ENCODE measurements at regions not wholly inside any gene's neighbourhood (a gene's known extent, or its start where the extent isn't known, plus 50 kb on each side); places are given as distances from the start of the nearest gene placed in this dataset.

DNA sequence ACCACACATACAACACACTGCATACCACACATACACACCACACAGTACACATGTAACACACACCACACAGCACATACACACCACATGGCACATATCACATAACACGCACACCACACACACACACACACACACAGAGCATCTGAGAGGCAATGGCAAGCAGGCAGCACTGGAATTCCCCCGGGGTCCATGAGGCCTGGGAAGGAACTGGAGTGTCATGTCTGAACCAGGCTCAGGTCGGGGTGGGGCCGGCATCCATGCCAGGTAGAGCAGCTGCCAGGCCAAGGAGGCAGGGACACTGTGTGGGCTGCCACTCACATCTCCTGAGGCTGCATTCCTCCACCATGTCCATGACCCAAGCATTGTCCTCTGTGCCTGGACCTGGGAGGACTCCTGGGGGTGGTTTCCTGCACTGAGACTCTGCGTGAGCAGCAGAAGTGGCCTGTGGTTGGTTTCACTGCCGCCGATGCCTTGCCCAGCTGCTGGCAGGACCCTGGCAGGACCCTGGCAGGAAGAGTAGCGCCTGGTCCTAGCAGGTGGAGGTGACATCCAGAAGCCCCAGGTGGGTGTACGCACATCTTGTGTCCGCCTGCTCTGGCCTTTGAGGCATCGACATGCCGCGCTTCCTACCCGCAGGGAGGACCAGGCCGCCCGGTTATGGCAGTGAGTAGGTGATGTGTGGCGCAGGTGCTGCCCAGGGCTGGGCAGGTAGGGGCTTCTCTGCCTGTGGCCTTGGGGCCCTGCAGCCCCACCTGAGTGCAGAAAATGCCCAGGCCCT is 1280.4 kb downstream of the TBC1D22A start:
- Histone ChIP-seq H3K4me1 (ENCODE audit: low read depth) (no peaks in the 10 kb centered on the region), H3K27me3 (no peaks in the 10 kb centered on the region), H3K36me3 (no peaks in the 10 kb centered on the region), H3K27ac (no peak overlapping the region), H3K4me3 (no peak overlapping the region), H3K9me3 (ENCODE audit: low read depth) (no peaks in the 10 kb centered on the region)
- no peak for DNase-seq (ENCODE audit: low read depth in 1 of 2, low spot score in 1 of 2)
- TF ChIP-seq, protein P1, sequence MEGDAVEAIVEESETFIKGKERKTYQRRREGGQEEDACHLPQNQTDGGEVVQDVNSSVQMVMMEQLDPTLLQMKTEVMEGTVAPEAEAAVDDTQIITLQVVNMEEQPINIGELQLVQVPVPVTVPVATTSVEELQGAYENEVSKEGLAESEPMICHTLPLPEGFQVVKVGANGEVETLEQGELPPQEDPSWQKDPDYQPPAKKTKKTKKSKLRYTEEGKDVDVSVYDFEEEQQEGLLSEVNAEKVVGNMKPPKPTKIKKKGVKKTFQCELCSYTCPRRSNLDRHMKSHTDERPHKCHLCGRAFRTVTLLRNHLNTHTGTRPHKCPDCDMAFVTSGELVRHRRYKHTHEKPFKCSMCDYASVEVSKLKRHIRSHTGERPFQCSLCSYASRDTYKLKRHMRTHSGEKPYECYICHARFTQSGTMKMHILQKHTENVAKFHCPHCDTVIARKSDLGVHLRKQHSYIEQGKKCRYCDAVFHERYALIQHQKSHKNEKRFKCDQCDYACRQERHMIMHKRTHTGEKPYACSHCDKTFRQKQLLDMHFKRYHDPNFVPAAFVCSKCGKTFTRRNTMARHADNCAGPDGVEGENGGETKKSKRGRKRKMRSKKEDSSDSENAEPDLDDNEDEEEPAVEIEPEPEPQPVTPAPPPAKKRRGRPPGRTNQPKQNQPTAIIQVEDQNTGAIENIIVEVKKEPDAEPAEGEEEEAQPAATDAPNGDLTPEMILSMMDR (IDR thresholded peaks at IDR 0.05; ENCODE audit: low read depth, low read length) = no peak

DNA sequence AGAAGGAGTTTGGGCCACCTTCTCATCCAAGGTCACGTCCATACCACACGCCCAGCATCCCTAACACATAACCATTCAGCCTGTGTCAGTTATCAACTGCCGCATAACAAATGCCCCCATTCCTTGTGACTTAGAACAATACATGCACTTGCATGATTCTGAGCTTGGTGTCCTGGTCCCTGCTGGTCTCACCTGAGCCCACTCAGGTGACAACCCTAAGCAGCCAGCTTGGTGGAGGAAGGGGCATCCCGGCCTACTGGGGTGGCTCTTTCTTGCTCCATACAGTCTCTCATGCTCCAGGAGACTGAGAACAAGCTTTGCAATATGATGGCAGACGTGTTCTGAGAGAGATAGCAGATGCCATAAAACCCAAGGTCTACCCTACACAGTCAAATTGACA is 1276.9 kb downstream of the TBC1D22A start:
- TF ChIP-seq, protein P1 (IDR thresholded peaks at IDR 0.05; ENCODE audit: low read depth, low read length) = no peak
- Histone ChIP-seq H3K4me3 (no peak overlapping the region), H3K27me3 (no peaks in the 10 kb centered on the region), H3K9me3 (ENCODE audit: low read depth) (no peaks in the 10 kb centered on the region), H3K4me1 (ENCODE audit: low read depth) (no peaks in the 10 kb centered on the region), H3K36me3 (no peaks in the 10 kb centered on the region), H3K27ac (no peak overlapping the region)
- no peak for DNase-seq (ENCODE audit: low read depth in 1 of 2, low spot score in 1 of 2)

GRCh38 chr22:48037618-48038017 is 1275.2 kb downstream of the TBC1D22A start:
- H3K36me3 ChIP-seq = no peaks in the 10 kb centered on the region
- no peak overlapping the region for H3K4me3 ChIP-seq
- no peak for DNase-seq (ENCODE audit: low read depth in 1 of 2, low spot score in 1 of 2)
- TF ChIP-seq, protein P1 (IDR thresholded peaks at IDR 0.05; ENCODE audit: low read depth, low read length) = no peak
- peaks cover 3% of the 10 kb centered on the region for H3K9me3 ChIP-seq (ENCODE audit: low read depth)
- no peak overlapping the region for H3K27ac ChIP-seq
- H3K27me3 ChIP-seq = no peaks in the 10 kb centered on the region
- no peaks in the 10 kb centered on the region for H3K4me1 ChIP-seq (ENCODE audit: low read depth)

- no peaks in the 10 kb centered on the region for H3K36me3 ChIP-seq
- TF ChIP-seq, protein P1 (IDR thresholded peaks at IDR 0.05; ENCODE audit: low read depth, low read length) = no peak
- DNase-seq (ENCODE audit: low read depth in 1 of 2, low spot score in 1 of 2) = no peak
Measured at GRCh38 chr22:48035897-48036296, 1273.4 kb downstream of the TBC1D22A start.

GRCh38 chr22:48031589-48031988 is 1269.1 kb downstream of the TBC1D22A start:
- H3K4me3 ChIP-seq = no peak overlapping the region
- no peak overlapping the region for H3K27ac ChIP-seq
- no peaks in the 10 kb centered on the region for H3K36me3 ChIP-seq
- TF ChIP-seq, protein P1 (IDR thresholded peaks at IDR 0.05; ENCODE audit: low read depth, low read length) = no peak
- no peaks in the 10 kb centered on the region for H3K4me1 ChIP-seq (ENCODE audit: low read depth)
- peaks cover 3% of the 10 kb centered on the region for H3K9me3 ChIP-seq (ENCODE audit: low read depth)
- no peak for DNase-seq (ENCODE audit: low read depth in 1 of 2, low spot score in 1 of 2)
- no peaks in the 10 kb centered on the region for H3K27me3 ChIP-seq

More at GRCh38 chr22:48035897-48036296, 1273.4 kb downstream of the TBC1D22A start:
- H3K4me3 ChIP-seq = no peak overlapping the region
- H3K27me3 ChIP-seq = no peaks in the 10 kb centered on the region
- H3K27ac ChIP-seq = no peak overlapping the region
- H3K4me1 ChIP-seq (ENCODE audit: low read depth) = no peaks in the 10 kb centered on the region
- peaks cover 3% of the 10 kb centered on the region for H3K9me3 ChIP-seq (ENCODE audit: low read depth)
